ENCODE measurements at regions not wholly inside any gene's neighbourhood (a gene's known extent, or its start where the extent isn't known, plus 50 kb on each side); places are given as distances from the start of the nearest gene placed in this dataset.

- CTCF ChIA-PET: interaction anchor here (0.7 kb wide), 1 partner anchor 827 kb away, joined by 4 read pairs; no protein-coding TSS in a partner anchor
- Histone ChIP-seq H3K36me3 (ENCODE audit: low read depth) (no peaks in the 10 kb centered on the region), H3K4me3 (no peak overlapping the region), H3K27me3 (ENCODE audit: insufficient read depth, low read depth) (no peaks in the 10 kb centered on the region), H4K20me1 (ENCODE audit: insufficient read depth) (no peaks in the 10 kb centered on the region), H3K4me2 (no peak overlapping the region), H3K4me1 (replicated peaks; ENCODE audit: insufficient read depth) (no peaks in the 10 kb centered on the region), H3K9me2 (ENCODE audit: insufficient read depth) (no peaks in the 10 kb centered on the region), H2AFZ (no peak overlapping the region), H3K27ac (no peak overlapping the region), H3K9me3 (ENCODE audit: insufficient read depth, low read depth) (no peaks in the 10 kb centered on the region), H3F3A (ENCODE audit: insufficient read depth, low read depth) (no peaks in the 10 kb centered on the region), H3K79me2 (ENCODE audit: low read depth) (no peaks in the 10 kb centered on the region)
- BruUV-seq (replicated peaks): no TSS peak
- DNase-seq: no peak
- POLR2A ChIA-PET (ENCODE audit: unreplicated experiment): interaction anchor here (0.6 kb wide), 1 partner anchor 740 kb away, joined by 7 read pairs; no protein-coding TSS in a partner anchor
- no peak for TF ChIP-seq CTCF (conservative IDR thresholded peaks at IDR 0.05)
- no peak for TF ChIP-seq EZH2 (IDR thresholded peaks at IDR 0.05; ENCODE audit: low read depth)
- intact Hi-C loops (cut with micrococcal nuclease; ENCODE audit: unreplicated experiment): no loop called here
Observed at GRCh38 chr2:122500316-122501105, 745.1 kb downstream of the TSN start.

GRCh38 chr2:122506620-122507019 is 751.2 kb downstream of the TSN start:
- no peaks in the 10 kb centered on the region for H3K36me3 ChIP-seq (ENCODE audit: low read depth)
- no peaks in the 10 kb centered on the region for H3F3A ChIP-seq (ENCODE audit: insufficient read depth, low read depth)
- TF ChIP-seq CTCF (conservative IDR thresholded peaks at IDR 0.05) (no peak), EZH2 (IDR thresholded peaks at IDR 0.05; ENCODE audit: low read depth) (no peak)
- no peaks in the 10 kb centered on the region for H3K79me2 ChIP-seq (ENCODE audit: low read depth)
- no peaks in the 10 kb centered on the region for H3K4me1 ChIP-seq (replicated peaks; ENCODE audit: insufficient read depth)
- no peak overlapping the region for H2AFZ ChIP-seq
- peaks cover 3% of the 10 kb centered on the region; the same call in 1 of the 2 replicates for H3K27me3 ChIP-seq (ENCODE audit: insufficient read depth, low read depth)
- intact Hi-C loops (cut with micrococcal nuclease; ENCODE audit: unreplicated experiment): no loop called here
- POLR2A ChIA-PET (ENCODE audit: unreplicated experiment): no interaction called here
- CTCF ChIA-PET: no interaction called here
- H3K27ac ChIP-seq: no peak overlapping the region
- H3K4me2 ChIP-seq: no peak overlapping the region
- no peak for DNase-seq
- no TSS peak for BruUV-seq (replicated peaks)
- H3K9me2 ChIP-seq (ENCODE audit: insufficient read depth): no peaks in the 10 kb centered on the region
- no peak overlapping the region for H3K4me3 ChIP-seq
- no peaks in the 10 kb centered on the region for H3K9me3 ChIP-seq (ENCODE audit: insufficient read depth, low read depth)
- H4K20me1 ChIP-seq (ENCODE audit: insufficient read depth): no peaks in the 10 kb centered on the region

- TF ChIP-seq CTCF (conservative IDR thresholded peaks at IDR 0.05) (no peak), EZH2 (IDR thresholded peaks at IDR 0.05; ENCODE audit: low read depth) (no peak)
- CTCF ChIA-PET: no interaction called here
Observed at GRCh38 chr2:122507261-122507660, 751.8 kb downstream of the TSN start.

More at GRCh38 chr2:122507261-122507660, 751.8 kb downstream of the TSN start:
- intact Hi-C loops (cut with micrococcal nuclease; ENCODE audit: unreplicated experiment): no loop called here
- no TSS peak for BruUV-seq (replicated peaks)
- Histone ChIP-seq H3K27ac (no peak overlapping the region), H3K4me2 (no peak overlapping the region), H3F3A (ENCODE audit: insufficient read depth, low read depth) (no peaks in the 10 kb centered on the region), H3K4me1 (replicated peaks; ENCODE audit: insufficient read depth) (no peaks in the 10 kb centered on the region), H3K4me3 (no peak overlapping the region), H2AFZ (no peak overlapping the region), H3K27me3 (ENCODE audit: insufficient read depth, low read depth) (peaks cover 3% of the 10 kb centered on the region; the same call in 1 of the 2 replicates), H3K36me3 (ENCODE audit: low read depth) (no peaks in the 10 kb centered on the region), H4K20me1 (ENCODE audit: insufficient read depth) (no peaks in the 10 kb centered on the region), H3K79me2 (ENCODE audit: low read depth) (no peaks in the 10 kb centered on the region), H3K9me3 (ENCODE audit: insufficient read depth, low read depth) (no peaks in the 10 kb centered on the region), H3K9me2 (ENCODE audit: insufficient read depth) (no peaks in the 10 kb centered on the region)
- POLR2A ChIA-PET (ENCODE audit: unreplicated experiment): no interaction called here
- no peak for DNase-seq

Data from PC-9 (cell line).